ENCODE measurements at regions not wholly inside any gene's neighbourhood (a gene's known extent, or its start where the extent isn't known, plus 50 kb on each side); places are given as distances from the start of the nearest gene placed in this dataset.
A peak's percentile ranks its signal among the peaks of the same experiment; 100 is the strongest.

- peak; percentile 58 for DNase-seq (ENCODE audit: insufficient read length)
- FAIRE-seq, result no peak
- TF ChIP-seq TAF1 (IDR thresholded peaks at IDR 0.05; ENCODE audit: borderline replicate concordance, low read depth, low read length) (no peak), POLR2A (IDR thresholded peaks at IDR 0.05; ENCODE audit: low read depth, low read length) (no peak), POLR2AphosphoS5 (IDR thresholded peaks at IDR 0.05; ENCODE audit: low read depth, low read length) (no peak)
These were observed 96.1 kb upstream of the BHLHE23 start for GRCh38 chr20:63102721-63103375.

- peak; percentile 66 for DNase-seq (ENCODE audit: insufficient read length)
- FAIRE-seq, result peak; percentile 81
These were observed 95.3 kb upstream of the BHLHE23 start for GRCh38 chr20:63101781-63102720.

GRCh38 chr20:63100926-63101699 is 94.3 kb upstream of the BHLHE23 start:
- no peak for TF ChIP-seq POLR2AphosphoS5 (IDR thresholded peaks at IDR 0.05; ENCODE audit: low read depth, low read length)
- no peak for TF ChIP-seq TAF1 (IDR thresholded peaks at IDR 0.05; ENCODE audit: borderline replicate concordance, low read depth, low read length)
- no peak for TF ChIP-seq POLR2A (IDR thresholded peaks at IDR 0.05; ENCODE audit: low read depth, low read length)
- FAIRE-seq (no peak), DNase-seq (ENCODE audit: insufficient read length) (no peak)

More at GRCh38 chr20:63101781-63102720, 95.3 kb upstream of the BHLHE23 start:
- TF ChIP-seq TAF1 (IDR thresholded peaks at IDR 0.05; ENCODE audit: borderline replicate concordance, low read depth, low read length), result no peak
- no peak for TF ChIP-seq POLR2A (IDR thresholded peaks at IDR 0.05; ENCODE audit: low read depth, low read length)
- no peak for TF ChIP-seq POLR2AphosphoS5 (IDR thresholded peaks at IDR 0.05; ENCODE audit: low read depth, low read length)

GRCh38 chr20:63100174-63100925 is 93.6 kb upstream of the BHLHE23 start:
- TF ChIP-seq POLR2A (IDR thresholded peaks at IDR 0.05; ENCODE audit: low read depth, low read length), result no peak
- no peak for TF ChIP-seq TAF1 (IDR thresholded peaks at IDR 0.05; ENCODE audit: borderline replicate concordance, low read depth, low read length)
- no peak for TF ChIP-seq POLR2AphosphoS5 (IDR thresholded peaks at IDR 0.05; ENCODE audit: low read depth, low read length)
- DNase-seq (ENCODE audit: insufficient read length), result no peak
- no peak for FAIRE-seq

- TF ChIP-seq TAF1 (IDR thresholded peaks at IDR 0.05; ENCODE audit: borderline replicate concordance, low read depth, low read length) (no peak), POLR2AphosphoS5 (IDR thresholded peaks at IDR 0.05; ENCODE audit: low read depth, low read length) (no peak), POLR2A (IDR thresholded peaks at IDR 0.05; ENCODE audit: low read depth, low read length) (no peak)
- FAIRE-seq (no peak), DNase-seq (ENCODE audit: insufficient read length) (no peak)
These were observed 92.9 kb upstream of the BHLHE23 start for GRCh38 chr20:63099456-63100173.

GRCh38 chr20:63098195-63098810 is 91.5 kb upstream of the BHLHE23 start:
- TF ChIP-seq TAF1 (IDR thresholded peaks at IDR 0.05; ENCODE audit: borderline replicate concordance, low read depth, low read length), result no peak
- no peak for DNase-seq (ENCODE audit: insufficient read length)
- FAIRE-seq, result no peak

GRCh38 chr20:63097336-63097831 is 90.6 kb upstream of the BHLHE23 start:
- DNase-seq (ENCODE audit: insufficient read length) (no peak), FAIRE-seq (no peak)
- TF ChIP-seq POLR2A (IDR thresholded peaks at IDR 0.05; ENCODE audit: low read depth, low read length) (no peak), TAF1 (IDR thresholded peaks at IDR 0.05; ENCODE audit: borderline replicate concordance, low read depth, low read length) (no peak), POLR2AphosphoS5 (IDR thresholded peaks at IDR 0.05; ENCODE audit: low read depth, low read length) (no peak)

- TF ChIP-seq TAF1 (IDR thresholded peaks at IDR 0.05; ENCODE audit: borderline replicate concordance, low read depth, low read length) (no peak), POLR2A (IDR thresholded peaks at IDR 0.05; ENCODE audit: low read depth, low read length) (no peak), POLR2AphosphoS5 (IDR thresholded peaks at IDR 0.05; ENCODE audit: low read depth, low read length) (no peak)
- no peak for DNase-seq (ENCODE audit: insufficient read length)
- FAIRE-seq, result no peak
These were observed 90.0 kb upstream of the BHLHE23 start for GRCh38 chr20:63096681-63097335.
